ENCODE measurements at regions not wholly inside any gene's neighbourhood (a gene's known extent, or its start where the extent isn't known, plus 50 kb on each side); places are given as distances from the start of the nearest gene placed in this dataset.

GRCh38 chr9:26460624-26461023, 432.0 kb downstream of the CAAP1 start:
- DNase-seq (ENCODE audit: low read depth), result no peak
- TF ChIP-seq, protein P1, sequence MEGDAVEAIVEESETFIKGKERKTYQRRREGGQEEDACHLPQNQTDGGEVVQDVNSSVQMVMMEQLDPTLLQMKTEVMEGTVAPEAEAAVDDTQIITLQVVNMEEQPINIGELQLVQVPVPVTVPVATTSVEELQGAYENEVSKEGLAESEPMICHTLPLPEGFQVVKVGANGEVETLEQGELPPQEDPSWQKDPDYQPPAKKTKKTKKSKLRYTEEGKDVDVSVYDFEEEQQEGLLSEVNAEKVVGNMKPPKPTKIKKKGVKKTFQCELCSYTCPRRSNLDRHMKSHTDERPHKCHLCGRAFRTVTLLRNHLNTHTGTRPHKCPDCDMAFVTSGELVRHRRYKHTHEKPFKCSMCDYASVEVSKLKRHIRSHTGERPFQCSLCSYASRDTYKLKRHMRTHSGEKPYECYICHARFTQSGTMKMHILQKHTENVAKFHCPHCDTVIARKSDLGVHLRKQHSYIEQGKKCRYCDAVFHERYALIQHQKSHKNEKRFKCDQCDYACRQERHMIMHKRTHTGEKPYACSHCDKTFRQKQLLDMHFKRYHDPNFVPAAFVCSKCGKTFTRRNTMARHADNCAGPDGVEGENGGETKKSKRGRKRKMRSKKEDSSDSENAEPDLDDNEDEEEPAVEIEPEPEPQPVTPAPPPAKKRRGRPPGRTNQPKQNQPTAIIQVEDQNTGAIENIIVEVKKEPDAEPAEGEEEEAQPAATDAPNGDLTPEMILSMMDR (IDR thresholded peaks at IDR 0.05; ENCODE audit: control insufficient read depth, insufficient read depth, low read depth, low read length, missing control alignments), result no peak
- H3K4me3 ChIP-seq (ENCODE audit: control insufficient read depth, low read depth, low read length), result no peak overlapping the region

- H3K4me3 ChIP-seq (ENCODE audit: control insufficient read depth, low read depth, low read length), result no peak overlapping the region
- TF ChIP-seq, protein P1 (IDR thresholded peaks at IDR 0.05; ENCODE audit: control insufficient read depth, insufficient read depth, low read depth, low read length, missing control alignments), result no peak
- no peak for DNase-seq (ENCODE audit: low read depth)
Observed at GRCh38 chr9:26459959-26460358, 432.6 kb downstream of the CAAP1 start.

DNA sequence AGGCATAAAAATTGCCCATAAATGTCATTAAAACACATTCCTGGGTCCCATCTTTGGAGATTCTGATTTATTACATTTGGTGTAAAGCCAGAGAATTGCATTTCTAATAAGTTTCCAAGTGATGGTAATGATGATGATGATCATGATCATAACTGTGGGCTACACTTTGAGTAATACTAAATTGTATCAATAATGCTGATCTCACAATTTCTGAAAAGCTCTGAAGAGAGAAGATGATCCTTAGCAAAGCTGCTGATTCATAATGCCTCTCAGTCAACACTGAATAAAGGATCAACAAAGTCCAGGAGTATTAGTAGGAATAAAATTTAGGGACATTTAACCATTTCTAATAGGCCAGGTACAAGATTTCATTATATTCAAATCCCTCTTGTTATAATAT, 434.5 kb downstream of the CAAP1 start:
- no peak for DNase-seq (ENCODE audit: low read depth)
- H3K4me3 ChIP-seq (ENCODE audit: control insufficient read depth, low read depth, low read length), result no peak overlapping the region
- TF ChIP-seq, protein P1 (IDR thresholded peaks at IDR 0.05; ENCODE audit: control insufficient read depth, insufficient read depth, low read depth, low read length, missing control alignments), result no peak

- no peak overlapping the region for H3K4me3 ChIP-seq (ENCODE audit: control insufficient read depth, low read depth, low read length)
- TF ChIP-seq, protein P1 (IDR thresholded peaks at IDR 0.05; ENCODE audit: control insufficient read depth, insufficient read depth, low read depth, low read length, missing control alignments), result no peak
- DNase-seq (ENCODE audit: low read depth), result no peak
Observed at GRCh38 chr9:26457151-26457550, 435.5 kb downstream of the CAAP1 start.

GRCh38 chr9:26439061-26439624, 453.5 kb downstream of the CAAP1 start:
- no peak for DNase-seq (ENCODE audit: low read depth)
- no peak overlapping the region for H3K4me3 ChIP-seq (ENCODE audit: control insufficient read depth, low read depth, low read length)
- TF ChIP-seq, protein P1 (IDR thresholded peaks at IDR 0.05; ENCODE audit: control insufficient read depth, insufficient read depth, low read depth, low read length, missing control alignments), result no peak

GRCh38 chr9:26437056-26437711, 455.4 kb downstream of the CAAP1 start:
- TF ChIP-seq, protein P1 (IDR thresholded peaks at IDR 0.05; ENCODE audit: control insufficient read depth, insufficient read depth, low read depth, low read length, missing control alignments), result no peak
- no peak overlapping the region for H3K4me3 ChIP-seq (ENCODE audit: control insufficient read depth, low read depth, low read length)
- no peak for DNase-seq (ENCODE audit: low read depth)

All from AG09309 (cell line).